Stimulated activated CD4-positive, alpha-beta T cell treated with anti-CD3 and anti-CD28 coated beads, Interleukin-1b, Interleukin-23, amount 100 ng/mL, for 4 hours (primary cell): ENCODE measurements at regions not wholly inside any gene's neighbourhood (a gene's known extent, or its start where the extent isn't known, plus 50 kb on each side); places are given as distances from the start of the nearest gene placed in this dataset.

ENCODE experiments used
- DNase-seq, 2 donors: peaks; one replicate each; pipeline ENCODE4 v3.0.0-alpha.2; 2020; ENCODE audit warnings: low read depth in 2 of 2

- DNase-seq: no peak
Observed at GRCh38 chr5:89041976-89042375, 159.0 kb upstream of the MEF2C start.

DNA sequence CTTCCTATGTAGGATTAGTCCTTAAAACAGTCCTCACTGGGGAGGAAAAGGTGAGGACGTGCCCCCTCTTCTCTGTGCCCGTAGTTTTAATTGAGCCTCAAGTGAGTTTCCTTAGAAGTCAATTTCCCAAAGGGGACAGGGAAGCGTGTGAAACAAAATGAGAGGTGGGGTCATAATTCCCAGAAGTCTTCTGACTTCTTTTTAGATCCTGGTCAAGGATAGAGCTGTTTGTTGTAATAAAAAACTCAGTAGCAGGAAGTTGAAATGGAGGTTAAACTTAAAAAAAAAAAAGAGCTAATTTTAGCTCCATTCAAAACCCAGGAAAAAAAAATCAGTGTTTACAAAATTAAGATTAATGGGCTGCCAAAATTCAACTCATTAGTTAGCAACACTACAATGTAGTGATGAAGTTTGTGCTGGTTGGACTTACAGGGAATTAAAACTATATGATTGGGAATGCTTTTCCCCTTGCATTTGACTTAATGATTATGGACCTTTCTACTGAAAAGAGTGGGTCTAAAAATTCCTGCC, 158.3 kb upstream of the MEF2C start:
- DNase-seq: no peak

DNA sequence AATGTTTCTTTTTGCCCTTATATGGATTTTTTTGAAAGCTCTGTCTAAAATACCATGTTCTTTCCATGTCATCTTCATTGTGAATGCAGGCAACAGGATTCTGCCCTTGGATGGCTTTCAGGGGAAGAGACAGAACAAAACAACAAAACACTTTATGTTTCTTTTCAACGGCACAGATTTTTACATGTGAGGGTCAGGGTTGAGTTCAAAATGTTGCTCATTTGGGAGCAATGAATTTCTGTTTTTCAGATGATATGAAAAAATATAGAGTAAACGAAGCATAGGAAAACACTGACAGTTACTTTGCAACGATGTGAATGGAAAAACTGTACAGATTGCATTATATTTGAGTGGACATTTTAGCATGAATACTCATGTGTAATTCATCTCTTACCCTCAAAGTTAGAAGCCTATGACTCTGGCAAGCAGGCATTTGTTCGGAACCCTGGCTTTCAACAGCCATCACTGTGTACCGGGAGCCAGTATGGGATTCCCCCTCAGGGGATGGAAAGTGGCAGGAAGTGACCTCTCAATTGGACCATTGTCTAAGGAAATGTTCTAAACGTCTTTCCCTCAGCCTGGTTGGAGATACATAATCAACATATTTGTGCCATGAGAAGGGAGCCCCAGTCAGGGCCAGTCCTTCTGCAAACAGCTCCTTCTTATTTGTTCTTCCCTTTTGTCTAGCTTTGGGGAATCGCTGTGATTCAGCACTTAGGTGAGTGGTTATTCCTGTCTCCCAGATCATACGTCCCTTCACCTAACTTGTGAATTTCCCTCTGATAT, 153.9 kb upstream of the MEF2C start:
- no peak for DNase-seq

DNA sequence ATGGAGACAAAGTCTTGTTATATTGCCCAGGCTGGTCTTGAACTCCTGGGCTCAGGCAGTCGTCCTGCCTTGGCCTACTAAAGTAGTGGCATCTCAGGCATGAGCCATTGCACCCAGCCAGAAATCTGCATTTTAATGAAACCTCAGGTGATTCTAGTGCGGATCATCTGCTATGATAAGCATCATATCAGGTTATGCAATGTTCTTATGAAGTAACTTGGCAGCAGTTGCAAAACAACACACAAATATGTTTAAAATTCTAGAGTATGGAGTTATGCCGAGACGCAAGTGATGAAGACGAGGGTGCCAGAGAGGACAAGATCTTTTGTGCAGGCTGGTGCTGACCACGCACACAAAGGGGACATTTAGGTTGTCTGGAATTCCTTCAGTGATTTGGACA, 153.2 kb upstream of the MEF2C start:
- DNase-seq: no peak

- no peak for DNase-seq
Observed at GRCh38 chr5:89034588-89034987, 151.6 kb upstream of the MEF2C start.

DNA sequence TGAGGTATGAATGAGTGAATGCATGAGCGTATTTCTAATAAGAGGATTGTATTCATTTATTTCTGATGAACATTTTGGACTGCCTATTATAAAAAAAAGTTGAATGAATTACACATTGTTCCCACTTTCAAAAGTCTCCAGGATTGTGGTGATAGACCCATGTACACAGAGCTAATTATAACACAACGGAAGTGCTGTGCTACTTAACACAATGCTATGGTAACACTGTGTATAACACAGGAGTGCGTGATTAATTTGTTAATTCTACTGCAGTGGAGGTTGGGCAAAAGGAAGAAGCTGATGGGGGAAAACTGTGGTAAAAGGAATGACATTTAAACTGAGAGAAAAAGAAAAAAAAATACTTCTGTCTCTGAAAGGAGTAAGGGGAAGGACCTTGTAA, 147.8 kb upstream of the MEF2C start:
- DNase-seq: no peak

DNA sequence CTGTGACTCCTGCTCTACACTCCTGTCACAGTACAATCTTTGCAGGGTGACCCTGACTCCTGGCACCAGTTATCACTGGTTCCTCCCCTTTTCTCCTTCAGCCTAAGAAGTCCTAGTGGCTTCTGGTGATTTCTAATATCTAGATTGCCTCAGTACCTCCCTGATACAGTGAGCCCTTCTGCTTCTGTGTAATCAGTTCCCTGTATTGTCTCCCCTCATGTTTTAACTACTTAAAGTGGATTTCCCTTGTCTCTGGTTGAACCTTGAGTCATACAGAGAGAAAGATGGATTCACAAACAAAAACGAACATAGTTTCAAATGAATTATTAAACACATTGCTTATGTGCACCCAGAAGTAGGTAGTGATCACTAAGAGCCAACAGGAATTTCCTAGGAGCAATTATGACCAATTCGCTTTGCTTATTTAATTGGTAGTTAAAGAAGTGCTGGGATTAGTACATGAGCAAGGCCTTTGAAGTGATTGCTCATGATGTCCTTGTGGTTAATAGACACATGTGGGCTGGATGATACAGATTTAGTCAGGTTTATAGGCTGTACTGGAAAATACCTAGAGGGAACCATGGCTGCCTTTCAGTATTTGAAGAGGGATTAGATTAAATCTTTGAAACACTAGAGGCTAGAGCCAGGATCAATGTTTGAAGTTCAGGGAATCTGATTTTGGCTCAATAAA, 145.8 kb upstream of the MEF2C start:
- DNase-seq: no peak

- DNase-seq: no peak
Observed at GRCh38 chr5:89024045-89024444, 141.1 kb upstream of the MEF2C start.

GRCh38 chr5:89020926-89021610, 138.1 kb upstream of the MEF2C start:
- no peak for DNase-seq

- DNase-seq: no peak
Observed at GRCh38 chr5:89016741-89017303, 133.8 kb upstream of the MEF2C start.

GRCh38 chr5:89015409-89015808, 132.4 kb upstream of the MEF2C start:
- no peak for DNase-seq

DNA sequence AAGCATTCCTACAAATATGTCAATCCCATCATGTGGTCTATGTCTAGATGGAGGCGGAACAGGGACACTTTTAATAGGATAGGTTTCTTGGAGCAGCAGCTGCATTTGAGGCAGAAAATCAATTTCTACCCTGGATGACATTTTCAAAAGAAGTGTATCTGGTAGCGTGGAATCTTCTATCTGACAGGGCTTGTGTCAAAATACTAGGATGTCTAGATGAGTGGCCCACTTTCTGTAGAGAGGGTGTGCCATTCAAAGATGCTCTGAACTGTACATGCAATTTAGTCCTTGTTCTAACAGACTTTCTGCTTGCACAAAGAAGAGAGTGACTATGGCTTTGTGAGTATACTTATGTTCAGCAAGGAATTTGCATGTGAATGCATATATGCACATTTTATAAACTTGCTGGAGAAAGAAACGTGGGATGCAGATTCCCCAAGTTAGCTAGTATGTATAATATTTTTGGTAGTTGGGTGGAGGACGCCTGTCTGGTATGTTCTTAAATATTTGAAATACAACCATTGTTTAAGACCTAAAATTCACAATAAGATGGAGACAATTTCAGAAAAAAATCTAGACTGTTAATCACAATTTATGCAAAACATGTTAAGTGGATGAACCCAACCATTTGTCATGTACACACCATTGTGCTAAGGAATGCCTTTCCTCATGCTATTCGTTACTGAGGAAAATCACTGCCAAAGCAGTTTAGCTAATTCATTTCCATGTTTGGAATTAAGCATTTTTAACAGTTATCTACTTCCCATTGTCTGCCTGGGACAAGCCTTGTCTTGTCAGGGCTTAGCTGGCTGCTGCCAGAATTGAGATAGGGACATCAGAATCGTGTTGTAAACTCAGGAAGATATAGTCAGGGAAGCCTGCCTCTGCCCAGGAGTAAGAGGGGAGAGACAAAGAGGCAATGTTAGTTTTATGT, 129.1 kb upstream of the MEF2C start:
- no peak for DNase-seq

GRCh38 chr5:89010512-89010911, 127.5 kb upstream of the MEF2C start:
- no peak for DNase-seq

DNA sequence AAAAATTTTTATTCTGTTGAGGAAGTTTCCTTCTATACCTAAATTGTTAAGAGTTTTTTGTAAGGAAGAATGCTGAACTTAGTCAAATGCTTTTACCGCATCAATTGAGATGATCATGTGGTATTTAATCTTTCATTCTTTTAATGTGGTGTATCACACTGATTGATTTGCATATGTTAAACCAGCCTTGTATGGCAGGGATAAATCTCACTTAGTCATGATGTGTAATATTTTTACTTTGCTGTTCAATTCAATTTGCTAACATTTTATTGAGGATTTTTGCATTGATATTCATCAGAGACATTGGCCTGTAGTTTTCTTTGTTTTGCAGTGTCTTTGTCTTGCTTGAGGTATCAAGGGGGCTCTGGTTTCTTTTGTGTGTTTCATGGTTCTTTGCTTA, 125.3 kb upstream of the MEF2C start:
- DNase-seq: no peak

GRCh38 chr5:89005990-89006389, 123.0 kb upstream of the MEF2C start:
- no peak for DNase-seq

DNA sequence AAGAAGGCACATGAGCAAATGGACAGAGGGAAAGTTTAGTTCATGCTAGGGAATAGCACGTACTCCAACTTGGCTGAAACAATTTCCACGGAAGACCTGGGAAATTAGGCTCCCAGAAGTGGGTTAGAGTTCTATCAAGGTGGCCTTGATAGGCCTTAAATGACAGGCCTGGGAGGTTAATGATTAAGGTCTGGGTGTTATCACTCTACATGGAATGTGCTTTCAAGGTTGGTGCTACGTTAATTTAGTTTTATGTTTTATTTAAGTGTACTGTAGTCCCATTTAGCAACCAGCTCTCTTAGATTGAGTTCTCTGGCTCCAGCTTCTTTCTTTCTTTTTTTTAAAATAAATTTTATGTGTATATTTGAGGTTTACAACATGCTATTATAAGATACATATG, 121.4 kb upstream of the MEF2C start:
- DNase-seq: no peak

- no peak for DNase-seq
Observed at GRCh38 chr5:89003563-89004036, 120.6 kb upstream of the MEF2C start.

- DNase-seq: no peak
Observed at GRCh38 chr5:88999853-89000252, 116.9 kb upstream of the MEF2C start.

- no peak for DNase-seq
Observed at GRCh38 chr5:88997937-88998336, 115.0 kb upstream of the MEF2C start.

- DNase-seq: no peak
Observed at GRCh38 chr5:88984040-88984439, 101.1 kb upstream of the MEF2C start.

- no peak for DNase-seq
Observed at GRCh38 chr5:88979726-88980125, 96.7 kb upstream of the MEF2C start.
